A673 (cell line): ENCODE measurements at regions not wholly inside any gene's neighbourhood (a gene's known extent, or its start where the extent isn't known, plus 50 kb on each side); places are given as distances from the start of the nearest gene placed in this dataset.

Source experiments
- CTCF ChIP-seq: fragments of 300-800, 200-600 bp; sonication (generic); conservative IDR thresholded peaks from 2 replicates; pipeline ENCODE4 v1.5.1; 2017; ENCODE audit warnings: low read depth, mild to moderate bottlenecking, antibody characterized with exemption, low read length, moderate library complexity, mixed read lengths
- EZH2 ChIP-seq: fragments of 200-600 bp; sonication (generic); IDR thresholded peaks from 2 replicates; pipeline ENCODE4 v1.6.1; 2017; ENCODE audit warnings: borderline replicate concordance, low read depth, mild to moderate bottlenecking, mixed read lengths, antibody characterized with exemption, low read length; ENCODE audit not compliant: poor library complexity, severe bottlenecking

- TF ChIP-seq CTCF: no peak
- TF ChIP-seq EZH2: no peak
These were observed 265.9 kb downstream of the EMP1 start for GRCh38 chr12:13462450-13462849.
